Chondrocyte (in vitro differentiated cells): ENCODE measurements at regions not wholly inside any gene's neighbourhood (a gene's known extent, or its start where the extent isn't known, plus 50 kb on each side); places are given as distances from the start of the nearest gene placed in this dataset.
"Not testable (repeated sequence)": the region's sequence is repeated elsewhere in the genome, so short reads cannot be mapped to it uniquely, and the experiment has no call there.

ENCODE experiments used
- DNase-seq: peaks from one replicate; pipeline ENCODE4 v3.0.0; 2021; ENCODE audit warnings: mixed read lengths, low spot score
- H3K27ac Mint-ChIP-seq: one replicate; pipeline ENCODE4 v1.8.0; 2021; ENCODE audit warnings: mild to moderate bottlenecking, moderate library complexity, mixed read lengths; ENCODE audit not compliant: unreplicated experiment
- H3K27me3 Mint-ChIP-seq: 2 replicates; pipeline ENCODE4 v1.8.0; 2021; ENCODE audit warnings: low read depth, mixed read lengths
- H3K36me3 Mint-ChIP-seq: 2 replicates; pipeline ENCODE4 v1.8.0; 2021; ENCODE audit warnings: low read depth, mixed read lengths
- H3K4me1 Mint-ChIP-seq: 2 replicates; pipeline ENCODE4 v1.8.0; 2021; ENCODE audit warnings: low read depth, mild to moderate bottlenecking, mixed read lengths
- H3K4me3 Mint-ChIP-seq: one replicate; pipeline ENCODE4 v1.8.0; 2021; ENCODE audit warnings: mild to moderate bottlenecking, moderate library complexity, mixed read lengths; ENCODE audit not compliant: unreplicated experiment
- H3K9me3 Mint-ChIP-seq: 2 replicates; pipeline ENCODE4 v1.8.0; 2021; ENCODE audit warnings: low read depth, mixed read lengths
- CTCF ChIP-seq: fragments of 200-600 bp; sonication (generic); IDR thresholded peaks from 2 replicates; pipeline ENCODE4 v1.5.0; 2021; ENCODE audit warnings: antibody characterized with exemption, mild to moderate bottlenecking, moderate library complexity

- no peak overlapping the region for H3K27ac Mint-ChIP-seq
- DNase-seq = no peak
Observed at GRCh38 chr2:106270471-106270891, 76.4 kb upstream of the UXS1 start.

GRCh38 chr2:106269591-106270291 is 75.6 kb upstream of the UXS1 start:
- Mint-ChIP-seq H3K4me3 (no peak overlapping the region), H3K27me3 (peaks cover 4% of the 10 kb centered on the region), H3K36me3 (no peaks in the 10 kb centered on the region), H3K9me3 (no peaks in the 10 kb centered on the region), H3K27ac (no peak overlapping the region), H3K4me1 (peaks cover 8% of the 10 kb centered on the region)
- no peak for TF ChIP-seq CTCF
- no peak for DNase-seq

More at GRCh38 chr2:106270471-106270891, 76.4 kb upstream of the UXS1 start:
- TF ChIP-seq CTCF = no peak
- no peaks in the 10 kb centered on the region for H3K36me3 Mint-ChIP-seq
- H3K4me3 Mint-ChIP-seq = no peak overlapping the region
- peaks cover 8% of the 10 kb centered on the region for H3K4me1 Mint-ChIP-seq
- H3K27me3 Mint-ChIP-seq = peaks cover 4% of the 10 kb centered on the region
- no peaks in the 10 kb centered on the region for H3K9me3 Mint-ChIP-seq

- H3K27ac Mint-ChIP-seq = no peak overlapping the region
- no peak for TF ChIP-seq CTCF
- peaks cover 4% of the 10 kb centered on the region for H3K27me3 Mint-ChIP-seq
- no peak overlapping the region for H3K4me3 Mint-ChIP-seq
- no peaks in the 10 kb centered on the region for H3K9me3 Mint-ChIP-seq
- H3K36me3 Mint-ChIP-seq = no peaks in the 10 kb centered on the region
- no peak for DNase-seq
- H3K4me1 Mint-ChIP-seq = peaks cover 8% of the 10 kb centered on the region
Observed at GRCh38 chr2:106267997-106268396, 73.9 kb upstream of the UXS1 start.

- H3K27me3 Mint-ChIP-seq = peaks cover 5% of the 10 kb centered on the region
Observed at GRCh38 chr2:106261871-106262321, 67.8 kb upstream of the UXS1 start.

GRCh38 chr2:106258859-106259258 is 64.8 kb upstream of the UXS1 start:
- not testable (repeated sequence) for H3K27me3 Mint-ChIP-seq, H3K27ac Mint-ChIP-seq, H3K36me3 Mint-ChIP-seq, H3K9me3 Mint-ChIP-seq, H3K4me1 Mint-ChIP-seq, H3K4me3 Mint-ChIP-seq, DNase-seq

More at GRCh38 chr2:106261871-106262321, 67.8 kb upstream of the UXS1 start:
- Mint-ChIP-seq H3K4me3 (no peak overlapping the region), H3K9me3 (no peaks in the 10 kb centered on the region), H3K4me1 (no peaks in the 10 kb centered on the region), H3K36me3 (no peaks in the 10 kb centered on the region), H3K27ac (no peak overlapping the region)
- no peak for TF ChIP-seq CTCF
- no peak for DNase-seq

DNA sequence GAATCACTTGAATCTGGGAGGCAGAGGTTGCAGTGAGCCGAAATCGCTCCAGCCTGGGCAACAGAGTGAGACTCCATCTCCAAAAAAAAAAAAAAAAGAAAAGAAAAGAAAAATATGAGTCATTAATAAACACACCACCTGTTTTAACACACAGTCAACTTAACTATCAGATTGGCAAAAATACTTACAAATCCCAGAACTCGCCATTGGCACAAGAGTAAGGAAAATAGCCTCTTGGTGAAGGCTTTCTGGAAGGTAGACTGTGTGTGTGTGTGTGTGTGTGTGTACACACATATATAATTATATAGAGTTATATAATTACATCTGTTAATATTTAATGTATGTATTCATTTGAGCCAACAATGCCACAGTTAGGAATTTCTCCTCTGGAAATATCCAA is 63.7 kb upstream of the UXS1 start:
- Mint-ChIP-seq H3K36me3 (no peaks in the 10 kb centered on the region), H3K4me3 (no peak overlapping the region), H3K27ac (no peak overlapping the region), H3K27me3 (peaks cover 7% of the 10 kb centered on the region), H3K9me3 (peaks cover 2% of the 10 kb centered on the region), H3K4me1 (no peaks in the 10 kb centered on the region)
- no peak for DNase-seq
- TF ChIP-seq CTCF = no peak
